Keratinocyte (primary cell): ENCODE measurements at regions not wholly inside any gene's neighbourhood (a gene's known extent, or its start where the extent isn't known, plus 50 kb on each side); places are given as distances from the start of the nearest gene placed in this dataset.

ENCODE experiments used
- DNase-seq: peaks from one replicate; pipeline ENCODE4 v3.0.0-alpha.2; 2011; ENCODE audit warnings: low read depth, missing footprints, low spot score
- FAIRE-seq: peaks from 2 replicates; lab custom pipeline; 2011; peaks lifted over from hg19 to GRCh38; lab: Jason Lieb, UNC
- H2AFZ ChIP-seq: 2 replicates; pipeline ENCODE4 v1.6.0; 2012; ENCODE audit warnings: low read length, control low read depth, inconsistent platforms; ENCODE audit not compliant: control insufficient read depth
- H3K27ac ChIP-seq: 2 replicates; pipeline ENCODE4 v1.5.1; 2011; ENCODE audit warnings: low read length; ENCODE audit not compliant: control insufficient read depth, insufficient read depth
- H3K27me3 ChIP-seq: 3 replicates; pipeline ENCODE4 v1.6.0; 2011; ENCODE audit warnings: low read length; ENCODE audit not compliant: control insufficient read depth, insufficient read depth; ENCODE audit errors: extremely low read depth
- H3K36me3 ChIP-seq, 2 experiments: 2 replicates in 1 of 2; 3 replicates in 1 of 2; pipeline ENCODE4 v1.5.1; 2011; ENCODE audit warnings: low read length in 2 of 2, mild to moderate bottlenecking in 1 of 2; ENCODE audit not compliant: control insufficient read depth in 2 of 2, insufficient read depth in 2 of 2; ENCODE audit errors: extremely low read depth in 1 of 2
- H3K4me1 ChIP-seq: 3 replicates; pipeline ENCODE4 v1.5.1; 2011; ENCODE audit warnings: low read length; ENCODE audit not compliant: control insufficient read depth, insufficient read depth; ENCODE audit errors: extremely low read depth
- H3K4me2 ChIP-seq: 3 replicates; pipeline ENCODE4 v1.6.0; 2011; ENCODE audit warnings: low read depth, low read length; ENCODE audit not compliant: control insufficient read depth, insufficient read depth; ENCODE audit errors: extremely low read depth
- H3K4me3 ChIP-seq, 3 experiments: fragments of 200-600 bp in 1 of 3; sonication (generic) in 1 of 3; 2 replicates in 2 of 3; 3 replicates in 1 of 3; pipeline ENCODE4 v1.5.1; 2011 to 2016; ENCODE audit warnings: low read length in 3 of 3, mild to moderate bottlenecking in 3 of 3, control low read depth in 2 of 3, inconsistent platforms in 1 of 3, low read depth in 1 of 3, mixed read lengths in 1 of 3, mixed run types in 1 of 3, moderate library complexity in 1 of 3; ENCODE audit not compliant: control insufficient read depth in 2 of 3, insufficient read depth in 2 of 3; ENCODE audit errors: extremely low read depth in 1 of 3
- H3K79me2 ChIP-seq: 2 replicates; pipeline ENCODE4 v1.6.0; 2012; ENCODE audit warnings: low read length; ENCODE audit not compliant: control insufficient read depth, insufficient read depth
- H3K9ac ChIP-seq: 3 replicates; pipeline ENCODE4 v1.6.0; 2011; ENCODE audit warnings: low read length; ENCODE audit not compliant: control insufficient read depth, insufficient read depth; ENCODE audit errors: extremely low read depth
- H3K9me1 ChIP-seq: 3 replicates; pipeline ENCODE4 v1.6.0; 2011; ENCODE audit warnings: low read length; ENCODE audit not compliant: control insufficient read depth, insufficient read depth; ENCODE audit errors: extremely low read depth
- H3K9me3 ChIP-seq: 2 replicates; pipeline ENCODE4 v1.5.1; 2012; ENCODE audit warnings: low read depth, low read length; ENCODE audit not compliant: control insufficient read depth
- H4K20me1 ChIP-seq: 3 replicates; pipeline ENCODE4 v1.6.0; 2011; ENCODE audit warnings: low read length; ENCODE audit not compliant: control insufficient read depth, insufficient read depth; ENCODE audit errors: extremely low read depth
- CTCF ChIP-seq, 3 experiments: IDR thresholded peaks in 1 of 3; conservative IDR thresholded peaks in 1 of 3; optimal IDR thresholded peaks in 1 of 3; 2 replicates in 2 of 3; 3 replicates in 1 of 3; pipeline versions ENCODE3 to v1.5.1; 2011; ENCODE audit warnings: low read length in 3 of 3, mild to moderate bottlenecking in 3 of 3, moderate library complexity in 2 of 3, control low read depth in 1 of 3, inconsistent platforms in 1 of 3; ENCODE audit not compliant: insufficient read depth in 2 of 3; ENCODE audit errors: extremely low read depth in 1 of 3
- EZH2 ChIP-seq: IDR thresholded peaks from one replicate; pipeline ENCODE4 v1.6.1; 2012; ENCODE audit warnings: inconsistent platforms, mild to moderate bottlenecking, low read length, moderate library complexity
- dilution Hi-C: fragments of 300-500 bp; cut with MboI; formaldehyde crosslinking; loops from one replicate; pipeline ENCODE4 v1.7.0; 2020; ENCODE audit warnings: low sequenced_read_pairs; ENCODE audit not compliant: extremely low pct_ligation_motif_present

- Histone ChIP-seq H3K4me1 (no peaks in the 10 kb centered on the region), H3K4me3 (no peak overlapping the region), H3K9me1 (no peaks in the 10 kb centered on the region), H2AFZ (no peak overlapping the region), H3K9ac (no peak overlapping the region), H4K20me1 (no peaks in the 10 kb centered on the region), H3K36me3 (no peaks in the 10 kb centered on the region), H3K79me2 (no peaks in the 10 kb centered on the region), H3K4me2 (no peak overlapping the region), H3K9me3 (peaks cover 10% of the 10 kb centered on the region), H3K27me3 (no peaks in the 10 kb centered on the region), H3K27ac (no peak overlapping the region)
- TF ChIP-seq CTCF (optimal IDR thresholded peaks at IDR 0.05 in 1 of 3, IDR thresholded peaks at IDR 0.05 in 1 of 3, conservative IDR thresholded peaks at IDR 0.05 in 1 of 3; ENCODE audit: extremely low read depth in 1 of 3, insufficient read depth in 2 of 3, low read length in 3 of 3) = no peak
- no peak for TF ChIP-seq EZH2
- no peak for DNase-seq
- dilution Hi-C loops = no loop called here
- no peak for FAIRE-seq
Observed at GRCh38 chr22:48018346-48018745, 1255.9 kb downstream of the TBC1D22A start.

DNA sequence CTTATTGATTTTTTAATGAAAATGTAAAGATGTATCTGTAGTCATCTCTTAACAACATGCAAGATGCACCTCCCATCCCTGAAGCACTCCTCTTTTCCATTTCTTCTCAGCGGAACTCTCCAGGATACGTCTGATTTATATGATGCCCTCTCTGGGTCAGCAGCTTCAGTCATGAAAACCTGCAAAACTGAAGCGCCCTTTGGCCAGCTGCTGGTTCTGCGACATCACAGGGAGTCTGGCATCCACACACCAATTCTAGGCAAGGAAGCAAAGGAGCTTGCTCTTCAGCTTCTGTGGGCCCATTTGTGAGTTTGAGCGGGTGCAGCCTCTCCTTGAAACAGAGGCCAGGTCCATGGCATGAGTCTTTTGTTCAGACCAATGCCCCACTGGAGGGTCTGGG, 1253.3 kb downstream of the TBC1D22A start:
- H3K9me1 ChIP-seq = no peaks in the 10 kb centered on the region
- H3K79me2 ChIP-seq = no peaks in the 10 kb centered on the region
- no peak overlapping the region for H3K27ac ChIP-seq
- dilution Hi-C loops = no loop called here
- H4K20me1 ChIP-seq = no peaks in the 10 kb centered on the region
- H3K9ac ChIP-seq = no peak overlapping the region
- no peaks in the 10 kb centered on the region for H3K36me3 ChIP-seq
- FAIRE-seq (no peak), DNase-seq (no peak)
- no peaks in the 10 kb centered on the region for H3K27me3 ChIP-seq
- TF ChIP-seq CTCF (optimal IDR thresholded peaks at IDR 0.05 in 1 of 3, IDR thresholded peaks at IDR 0.05 in 1 of 3, conservative IDR thresholded peaks at IDR 0.05 in 1 of 3; ENCODE audit: extremely low read depth in 1 of 3, insufficient read depth in 2 of 3, low read length in 3 of 3) (no peak), EZH2 (no peak)
- H3K9me3 ChIP-seq = peaks cover 10% of the 10 kb centered on the region
- no peak overlapping the region for H3K4me2 ChIP-seq
- H2AFZ ChIP-seq = no peak overlapping the region
- H3K4me1 ChIP-seq = no peaks in the 10 kb centered on the region
- no peak overlapping the region for H3K4me3 ChIP-seq
